Activated CD4-positive, alpha-beta memory T cell treated with anti-CD3 and anti-CD28 coated beads, Interleukin-2, amount 10 ng/mL, durations not matched to agents 7 days and 5 days (primary cell): ENCODE measurements at regions not wholly inside any gene's neighbourhood (a gene's known extent, or its start where the extent isn't known, plus 50 kb on each side); places are given as distances from the start of the nearest gene placed in this dataset.
"Not testable (repeated sequence)": the region's sequence is repeated elsewhere in the genome, so short reads cannot be mapped to it uniquely, and the experiment has no call there.

ENCODE experiments used
- CTCF ChIA-PET: fragments of 350-600 bp; sonication (Branson Sonifier 250); formaldehyde crosslinking; loops from one replicate; lab custom pipeline; 2021; ENCODE audit warnings: antibody characterized with exemption, inconsistent platforms; lab: Charles Lee
- POLR2A ChIA-PET: fragments of 350-600 bp; sonication (Branson Sonifier 250); formaldehyde crosslinking; loops from one replicate; lab custom pipeline; 2021; ENCODE audit warnings: antibody characterized with exemption; lab: Charles Lee
- DNase-seq: peaks from one replicate; pipeline ENCODE4 v3.0.0-alpha.2; 2020
- H3K27ac Mint-ChIP-seq: one replicate; pipeline ENCODE4 v1.8.0; 2021; ENCODE audit warnings: mild to moderate bottlenecking, mixed read lengths
- H3K27me3 Mint-ChIP-seq: one replicate; pipeline ENCODE4 v1.8.0; 2021; ENCODE audit warnings: mixed read lengths
- H3K36me3 Mint-ChIP-seq: one replicate; pipeline ENCODE4 v1.8.0; 2021; ENCODE audit warnings: low read depth, mixed read lengths
- H3K4me1 Mint-ChIP-seq: one replicate; pipeline ENCODE4 v1.8.0; 2021; ENCODE audit warnings: mixed read lengths
- H3K4me3 Mint-ChIP-seq: one replicate; pipeline ENCODE4 v1.8.0; 2021; ENCODE audit warnings: mild to moderate bottlenecking, mixed read lengths
- H3K9me3 Mint-ChIP-seq: one replicate; pipeline ENCODE4 v1.8.0; 2021; ENCODE audit warnings: mixed read lengths

DNA sequence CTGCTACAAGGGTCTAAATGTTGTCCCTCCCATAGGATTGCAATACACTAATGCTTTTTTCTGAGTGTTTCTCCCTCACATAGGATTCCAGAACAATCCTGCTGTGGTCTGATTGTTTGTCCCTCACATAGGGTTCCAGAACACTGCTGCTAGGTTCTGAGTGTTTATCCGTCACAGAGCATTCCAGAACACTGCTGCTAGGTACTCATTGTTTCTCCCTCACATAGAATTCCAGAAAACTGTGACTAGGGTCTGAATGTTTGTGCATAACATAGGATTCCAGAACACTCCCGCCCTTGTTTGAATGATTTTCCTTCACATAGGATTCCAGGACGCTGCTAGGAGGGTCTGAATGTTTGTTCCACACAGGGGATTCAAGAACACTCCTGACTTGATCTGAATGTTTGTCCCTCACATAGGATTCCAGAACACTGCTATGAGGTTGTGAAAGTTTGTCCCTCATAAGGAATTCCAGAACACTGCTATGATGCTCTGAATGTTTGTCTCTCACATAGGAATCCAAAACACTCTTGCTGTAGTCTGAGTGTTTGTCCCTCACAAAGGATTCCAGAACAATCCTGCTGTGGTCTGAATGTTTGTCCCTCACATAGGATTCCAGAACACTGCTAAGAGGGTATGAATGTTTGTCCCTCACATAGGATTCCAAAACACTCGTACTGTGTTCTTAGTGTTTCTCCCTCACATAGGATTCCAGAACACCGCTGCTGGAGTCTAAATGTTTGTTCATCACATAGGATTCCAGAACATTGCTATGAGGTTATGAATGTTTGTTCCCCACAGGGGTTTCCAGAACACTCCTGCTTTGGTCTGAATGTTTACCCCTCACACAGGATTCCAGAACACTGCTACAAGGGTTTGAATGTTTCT is 213.5 kb downstream of the FOXD4L6 start:
- ChIA-PET CTCF (no interaction called here), POLR2A (no interaction called here)
- Mint-ChIP-seq H3K9me3 (peaks cover 59% of the 10 kb centered on the region), H3K27ac (no peak overlapping the region), H3K4me1 (no peaks in the 10 kb centered on the region), H3K4me3 (no peak overlapping the region), H3K27me3 (no peaks in the 10 kb centered on the region), H3K36me3 (no peaks in the 10 kb centered on the region)
- DNase-seq, result no peak

GRCh38 chr9:40913928-40914673 is 214.4 kb downstream of the FOXD4L6 start:
- H3K27me3 Mint-ChIP-seq, result no peaks in the 10 kb centered on the region
- DNase-seq, result no peak
- CTCF ChIA-PET, result no interaction called here
- no peak overlapping the region for H3K4me3 Mint-ChIP-seq
- no peaks in the 10 kb centered on the region for H3K4me1 Mint-ChIP-seq
- no peaks in the 10 kb centered on the region for H3K36me3 Mint-ChIP-seq
- POLR2A ChIA-PET, result no interaction called here
- H3K9me3 Mint-ChIP-seq, result peaks cover 58% of the 10 kb centered on the region
- no peak overlapping the region for H3K27ac Mint-ChIP-seq

GRCh38 chr9:40913096-40913719 is 215.3 kb downstream of the FOXD4L6 start:
- H3K4me1 Mint-ChIP-seq, result no peaks in the 10 kb centered on the region
- no peak overlapping the region for H3K27ac Mint-ChIP-seq
- ChIA-PET CTCF (no interaction called here), POLR2A (no interaction called here)
- no peaks in the 10 kb centered on the region for H3K36me3 Mint-ChIP-seq
- H3K4me3 Mint-ChIP-seq, result no peak overlapping the region
- no peak for DNase-seq
- H3K9me3 Mint-ChIP-seq, result peaks cover 57% of the 10 kb centered on the region
- H3K27me3 Mint-ChIP-seq, result no peaks in the 10 kb centered on the region

DNA sequence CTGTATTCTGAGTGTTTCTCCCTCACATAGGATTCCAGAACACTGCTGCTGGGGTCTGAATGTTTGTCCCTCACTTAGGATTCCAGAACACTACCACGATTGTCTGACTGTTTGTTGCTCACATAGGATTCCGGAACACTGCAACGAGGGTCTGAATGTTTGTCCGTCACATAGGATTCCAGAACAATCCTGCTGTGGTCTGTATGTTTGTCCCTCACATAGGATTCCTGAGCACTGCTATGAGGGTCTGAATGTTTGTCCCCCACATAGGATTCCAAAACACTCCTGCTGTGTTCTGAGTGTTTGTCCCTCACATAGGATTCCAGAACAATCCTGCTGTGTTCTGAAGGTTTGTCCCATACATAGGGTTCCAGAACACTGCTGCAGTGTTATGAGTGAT is 215.8 kb downstream of the FOXD4L6 start:
- H3K4me1 Mint-ChIP-seq, H3K27ac Mint-ChIP-seq, H3K36me3 Mint-ChIP-seq, H3K27me3 Mint-ChIP-seq, H3K4me3 Mint-ChIP-seq, DNase-seq, CTCF ChIA-PET, POLR2A ChIA-PET: not testable (repeated sequence)
- peaks cover 62% of the 10 kb centered on the region for H3K9me3 Mint-ChIP-seq

GRCh38 chr9:40911647-40912046 is 216.8 kb downstream of the FOXD4L6 start:
- H3K4me3 Mint-ChIP-seq, result no peak overlapping the region
- POLR2A ChIA-PET, result no interaction called here
- no peaks in the 10 kb centered on the region for H3K4me1 Mint-ChIP-seq
- no peak overlapping the region for H3K27ac Mint-ChIP-seq
- peaks cover 65% of the 10 kb centered on the region for H3K9me3 Mint-ChIP-seq
- no peaks in the 10 kb centered on the region for H3K27me3 Mint-ChIP-seq
- H3K36me3 Mint-ChIP-seq, result no peaks in the 10 kb centered on the region
- CTCF ChIA-PET, result no interaction called here
- DNase-seq, result no peak

GRCh38 chr9:40910995-40911394 is 217.5 kb downstream of the FOXD4L6 start:
- POLR2A ChIA-PET, H3K27me3 Mint-ChIP-seq, H3K4me1 Mint-ChIP-seq, DNase-seq, CTCF ChIA-PET, H3K27ac Mint-ChIP-seq, H3K36me3 Mint-ChIP-seq, H3K4me3 Mint-ChIP-seq: not testable (repeated sequence)
- H3K9me3 Mint-ChIP-seq, result peaks cover 67% of the 10 kb centered on the region

GRCh38 chr9:40909821-40910220 is 218.7 kb downstream of the FOXD4L6 start:
- H3K27ac Mint-ChIP-seq, result no peak overlapping the region
- H3K27me3 Mint-ChIP-seq, result no peaks in the 10 kb centered on the region
- no peak overlapping the region for H3K4me3 Mint-ChIP-seq
- ChIA-PET CTCF (no interaction called here), POLR2A (no interaction called here)
- peaks cover 66% of the 10 kb centered on the region for H3K9me3 Mint-ChIP-seq
- DNase-seq, result no peak
- no peaks in the 10 kb centered on the region for H3K4me1 Mint-ChIP-seq
- no peaks in the 10 kb centered on the region for H3K36me3 Mint-ChIP-seq

GRCh38 chr9:40909111-40909510 is 219.4 kb downstream of the FOXD4L6 start:
- H3K4me3 Mint-ChIP-seq, H3K27me3 Mint-ChIP-seq, H3K27ac Mint-ChIP-seq, H3K36me3 Mint-ChIP-seq, DNase-seq, CTCF ChIA-PET, H3K4me1 Mint-ChIP-seq, POLR2A ChIA-PET: not testable (repeated sequence)
- H3K9me3 Mint-ChIP-seq, result peaks cover 66% of the 10 kb centered on the region

- DNase-seq, result no peak
- H3K36me3 Mint-ChIP-seq, result peaks cover 4% of the 10 kb centered on the region
- H3K4me3 Mint-ChIP-seq, result no peak overlapping the region
- no peak overlapping the region for H3K27ac Mint-ChIP-seq
- peaks cover 60% of the 10 kb centered on the region for H3K9me3 Mint-ChIP-seq
- no peaks in the 10 kb centered on the region for H3K4me1 Mint-ChIP-seq
- no peaks in the 10 kb centered on the region for H3K27me3 Mint-ChIP-seq
- CTCF ChIA-PET, result no interaction called here
- POLR2A ChIA-PET, result no interaction called here
Measured at GRCh38 chr9:40907657-40908624, 220.5 kb downstream of the FOXD4L6 start.

DNA sequence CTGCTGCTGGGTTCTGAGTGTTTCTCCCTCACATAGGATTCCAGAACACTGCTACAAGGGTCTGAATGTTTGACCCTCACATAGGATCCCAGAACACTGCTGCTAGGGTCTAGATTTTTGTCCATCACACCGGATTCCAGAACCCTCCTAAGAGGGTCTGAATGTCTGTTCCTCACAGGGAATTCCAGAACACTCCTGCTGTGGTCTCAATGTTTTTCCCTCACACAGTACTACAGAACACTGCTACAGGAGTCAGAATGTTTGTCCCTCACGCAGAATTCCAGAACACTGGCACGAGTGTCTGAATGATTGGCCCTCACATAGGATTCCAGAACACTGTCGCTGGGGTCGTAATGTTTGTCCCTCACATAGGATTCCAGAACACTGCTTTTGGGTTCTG is 221.6 kb downstream of the FOXD4L6 start:
- POLR2A ChIA-PET, H3K27ac Mint-ChIP-seq, H3K36me3 Mint-ChIP-seq, DNase-seq, H3K4me3 Mint-ChIP-seq, H3K4me1 Mint-ChIP-seq, CTCF ChIA-PET, H3K27me3 Mint-ChIP-seq: not testable (repeated sequence)
- peaks cover 58% of the 10 kb centered on the region for H3K9me3 Mint-ChIP-seq

- H3K4me1 Mint-ChIP-seq, H3K36me3 Mint-ChIP-seq, H3K27me3 Mint-ChIP-seq, DNase-seq, H3K4me3 Mint-ChIP-seq, POLR2A ChIA-PET, H3K27ac Mint-ChIP-seq, CTCF ChIA-PET: not testable (repeated sequence)
- H3K9me3 Mint-ChIP-seq, result peaks cover 78% of the 10 kb centered on the region
Measured at GRCh38 chr9:40892315-40892714, 236.2 kb downstream of the FOXD4L6 start.

DNA sequence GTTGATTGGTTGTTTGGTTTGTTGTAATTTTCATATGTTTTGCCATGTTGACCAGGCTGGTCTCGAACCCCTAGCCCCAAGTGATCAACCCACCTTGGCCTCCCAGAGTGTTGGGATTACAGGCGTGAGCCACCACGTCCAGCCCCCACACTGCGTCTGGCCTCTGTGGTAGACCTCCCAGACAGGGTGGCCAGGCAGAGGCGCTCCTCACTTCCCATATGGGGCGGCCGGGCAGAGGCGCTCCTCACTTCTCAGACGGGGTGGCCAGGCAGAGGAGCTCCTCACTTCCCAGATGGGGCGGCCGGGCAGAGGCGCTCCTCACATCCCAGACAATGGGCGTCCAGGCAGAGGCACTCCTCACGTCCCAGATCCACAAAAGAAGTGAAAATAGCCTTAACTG is 242.6 kb downstream of the FOXD4L6 start:
- H3K27me3 Mint-ChIP-seq, CTCF ChIA-PET, H3K36me3 Mint-ChIP-seq, POLR2A ChIA-PET, DNase-seq, H3K4me3 Mint-ChIP-seq, H3K4me1 Mint-ChIP-seq, H3K27ac Mint-ChIP-seq: not testable (repeated sequence)
- H3K9me3 Mint-ChIP-seq, result peaks cover 70% of the 10 kb centered on the region
